Activated naive CD8-positive, alpha-beta T cell treated with anti-CD3 and anti-CD28 coated beads for 36 hours (primary cell): ENCODE measurements at regions not wholly inside any gene's neighbourhood (a gene's known extent, or its start where the extent isn't known, plus 50 kb on each side); places are given as distances from the start of the nearest gene placed in this dataset.

Experiments used
- DNase-seq: peaks from one replicate; pipeline ENCODE4 v3.0.0; 2021
- H3K27ac Mint-ChIP-seq: one replicate; pipeline ENCODE4 v1.8.0; 2022; ENCODE audit warnings: mild to moderate bottlenecking, moderate library complexity, mixed read lengths
- H3K27me3 Mint-ChIP-seq: one replicate; pipeline ENCODE4 v1.8.0; 2022; ENCODE audit warnings: mild to moderate bottlenecking, mixed read lengths
- H3K36me3 Mint-ChIP-seq: one replicate; pipeline ENCODE4 v1.8.0; 2021; ENCODE audit warnings: mild to moderate bottlenecking, mixed read lengths
- H3K4me1 Mint-ChIP-seq: one replicate; pipeline ENCODE4 v1.8.0; 2021; ENCODE audit warnings: mixed read lengths
- H3K4me3 Mint-ChIP-seq: one replicate; pipeline ENCODE4 v1.8.0; 2022; ENCODE audit warnings: mild to moderate bottlenecking, moderate library complexity, mixed read lengths
- H3K9me3 Mint-ChIP-seq: one replicate; pipeline ENCODE4 v1.8.0; 2022; ENCODE audit warnings: mixed read lengths

DNA sequence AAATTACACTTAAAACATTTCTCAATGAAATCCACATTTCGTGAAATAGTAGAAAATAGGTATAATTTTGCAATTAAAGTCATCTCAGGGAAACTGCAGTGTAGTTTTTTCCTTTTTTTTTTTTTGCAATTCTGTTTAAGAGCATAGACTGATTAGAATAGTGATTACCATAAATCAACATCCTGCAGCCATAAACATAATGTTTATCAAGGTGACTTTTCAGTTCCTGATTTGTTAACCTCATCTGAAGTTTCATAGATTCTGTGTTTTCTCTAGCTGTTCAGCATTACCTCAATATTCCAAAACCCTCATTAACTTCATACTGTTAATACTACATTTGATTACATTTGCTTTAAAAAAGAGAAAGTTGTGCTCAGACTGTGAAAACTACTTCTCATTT is 286.3 kb upstream of the DACH1 start:
- Mint-ChIP-seq H3K27ac (no peak overlapping the region), H3K4me3 (no peak overlapping the region), H3K27me3 (no peaks in the 10 kb centered on the region), H3K4me1 (no peaks in the 10 kb centered on the region), H3K9me3 (peaks cover 2% of the 10 kb centered on the region), H3K36me3 (no peaks in the 10 kb centered on the region)
- no peak for DNase-seq

GRCh38 chr13:72151241-72151640 is 284.2 kb upstream of the DACH1 start:
- Mint-ChIP-seq H3K4me1 (no peaks in the 10 kb centered on the region), H3K9me3 (no peaks in the 10 kb centered on the region)

GRCh38 chr13:72150502-72150901 is 283.5 kb upstream of the DACH1 start:
- Mint-ChIP-seq H3K4me3 (no peak overlapping the region), H3K4me1 (no peaks in the 10 kb centered on the region), H3K9me3 (no peaks in the 10 kb centered on the region), H3K27me3 (no peaks in the 10 kb centered on the region), H3K27ac (no peak overlapping the region), H3K36me3 (no peaks in the 10 kb centered on the region)
- no peak for DNase-seq

More at GRCh38 chr13:72151241-72151640, 284.2 kb upstream of the DACH1 start:
- H3K27me3 Mint-ChIP-seq = no peaks in the 10 kb centered on the region
- no peak overlapping the region for H3K27ac Mint-ChIP-seq
- no peaks in the 10 kb centered on the region for H3K36me3 Mint-ChIP-seq
- H3K4me3 Mint-ChIP-seq = no peak overlapping the region
- DNase-seq = no peak

DNA sequence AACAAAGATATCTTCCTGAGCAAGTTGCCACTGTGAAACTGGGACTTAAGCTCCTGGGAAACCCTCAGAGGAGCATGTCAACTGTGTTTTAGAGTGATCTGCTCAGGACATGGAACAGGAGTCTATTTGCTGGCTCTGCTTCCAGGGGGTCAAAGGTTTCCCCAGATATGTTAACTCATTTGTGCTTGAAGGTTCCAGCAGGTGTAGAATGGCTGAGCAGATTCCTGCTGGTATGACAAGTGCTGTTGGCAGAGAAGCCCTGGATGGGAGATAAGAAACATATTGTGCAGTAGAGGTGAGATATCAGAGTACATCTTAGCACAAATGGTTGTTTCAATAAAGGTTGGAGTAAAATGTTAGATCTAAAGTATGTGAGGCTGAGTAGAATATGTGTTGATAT is 282.7 kb upstream of the DACH1 start:
- no peaks in the 10 kb centered on the region for H3K36me3 Mint-ChIP-seq
- no peaks in the 10 kb centered on the region for H3K4me1 Mint-ChIP-seq
- H3K27me3 Mint-ChIP-seq = no peaks in the 10 kb centered on the region
- DNase-seq = no peak
- H3K27ac Mint-ChIP-seq = no peak overlapping the region
- no peaks in the 10 kb centered on the region for H3K9me3 Mint-ChIP-seq
- no peak overlapping the region for H3K4me3 Mint-ChIP-seq

- Mint-ChIP-seq H3K9me3 (no peaks in the 10 kb centered on the region), H3K4me1 (no peaks in the 10 kb centered on the region), H3K36me3 (no peaks in the 10 kb centered on the region)
Observed at GRCh38 chr13:72146816-72147215, 279.8 kb upstream of the DACH1 start.

DNA sequence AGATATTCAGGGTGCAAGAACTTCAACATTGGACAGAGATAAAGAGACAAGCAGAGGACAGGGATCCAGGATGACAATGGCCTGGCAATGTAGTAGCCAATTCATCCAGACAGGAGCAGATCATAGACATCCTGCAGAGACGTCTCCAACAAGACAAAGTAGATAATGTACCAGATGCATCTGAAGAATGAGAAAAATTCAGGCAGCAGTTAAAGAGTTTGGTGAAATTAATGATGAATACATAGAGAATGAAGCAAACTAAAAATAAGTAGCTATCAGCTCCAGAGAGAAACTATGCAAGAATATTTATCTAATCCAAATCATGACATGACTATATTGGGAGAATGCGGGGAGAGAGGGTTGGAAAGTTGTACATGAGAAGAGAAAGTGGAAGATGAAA is 278.4 kb upstream of the DACH1 start:
- H3K36me3 Mint-ChIP-seq = no peaks in the 10 kb centered on the region
- H3K27me3 Mint-ChIP-seq = no peaks in the 10 kb centered on the region
- no peaks in the 10 kb centered on the region for H3K9me3 Mint-ChIP-seq
- DNase-seq = no peak
- no peak overlapping the region for H3K4me3 Mint-ChIP-seq
- H3K27ac Mint-ChIP-seq = no peak overlapping the region
- no peaks in the 10 kb centered on the region for H3K4me1 Mint-ChIP-seq

More at GRCh38 chr13:72146816-72147215, 279.8 kb upstream of the DACH1 start:
- H3K4me3 Mint-ChIP-seq = no peak overlapping the region
- DNase-seq = no peak
- H3K27ac Mint-ChIP-seq = no peak overlapping the region
- H3K27me3 Mint-ChIP-seq = no peaks in the 10 kb centered on the region

GRCh38 chr13:72144636-72145035 is 277.6 kb upstream of the DACH1 start:
- Mint-ChIP-seq H3K9me3 (no peaks in the 10 kb centered on the region), H3K27ac (no peak overlapping the region), H3K4me3 (no peak overlapping the region), H3K36me3 (no peaks in the 10 kb centered on the region), H3K4me1 (no peaks in the 10 kb centered on the region), H3K27me3 (no peaks in the 10 kb centered on the region)
- DNase-seq = no peak

GRCh38 chr13:72141855-72142519 is 275.0 kb upstream of the DACH1 start:
- Mint-ChIP-seq H3K27ac (no peak overlapping the region), H3K36me3 (no peaks in the 10 kb centered on the region), H3K4me3 (no peak overlapping the region), H3K27me3 (no peaks in the 10 kb centered on the region), H3K9me3 (no peaks in the 10 kb centered on the region), H3K4me1 (no peaks in the 10 kb centered on the region)
- no peak for DNase-seq

DNA sequence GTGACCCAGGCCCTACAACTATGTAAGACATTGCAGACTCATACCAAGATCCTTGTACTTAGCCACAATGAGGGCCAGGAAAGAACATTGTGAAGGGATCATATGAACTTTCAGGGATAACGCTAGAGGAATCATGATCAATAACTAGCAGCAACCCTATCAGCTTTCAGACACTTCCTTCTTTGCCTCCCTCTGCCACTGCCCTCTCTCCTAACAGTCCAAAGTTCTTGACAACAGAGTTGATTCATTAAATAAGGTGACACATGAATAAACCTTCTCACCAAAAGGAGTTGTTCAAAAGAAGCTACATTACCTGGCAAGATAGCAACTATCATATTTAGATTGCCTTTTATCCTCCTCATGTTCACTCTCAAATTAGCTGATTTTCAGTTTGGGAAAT is 272.2 kb upstream of the DACH1 start:
- Mint-ChIP-seq H3K27ac (no peak overlapping the region), H3K27me3 (no peaks in the 10 kb centered on the region), H3K36me3 (no peaks in the 10 kb centered on the region), H3K4me1 (no peaks in the 10 kb centered on the region), H3K4me3 (no peak overlapping the region), H3K9me3 (no peaks in the 10 kb centered on the region)
- DNase-seq = no peak

- Mint-ChIP-seq H3K36me3 (no peaks in the 10 kb centered on the region), H3K9me3 (peaks cover 4% of the 10 kb centered on the region), H3K4me3 (no peak overlapping the region), H3K4me1 (no peaks in the 10 kb centered on the region), H3K27me3 (no peaks in the 10 kb centered on the region), H3K27ac (no peak overlapping the region)
- no peak for DNase-seq
Observed at GRCh38 chr13:72132075-72132474, 265.1 kb upstream of the DACH1 start.

DNA sequence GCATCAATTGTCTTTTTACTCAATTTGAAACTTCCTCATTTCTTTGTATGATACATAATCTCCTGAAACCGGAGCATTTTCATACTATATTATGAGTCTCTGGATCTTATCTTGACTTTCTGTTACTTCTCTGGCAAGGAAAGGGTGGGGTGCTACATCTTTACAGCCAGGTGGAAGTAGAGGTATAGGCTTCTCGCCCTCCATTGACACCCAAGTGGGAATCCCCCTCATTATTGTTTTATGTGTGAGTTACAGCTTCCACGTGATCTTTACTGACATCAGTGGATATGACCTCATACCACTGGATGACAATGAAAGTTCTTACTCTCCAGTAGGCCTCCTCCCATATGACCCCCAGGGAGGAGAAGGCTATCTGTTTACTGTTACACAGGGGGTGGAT is 262.1 kb upstream of the DACH1 start:
- no peak for DNase-seq
- no peaks in the 10 kb centered on the region for H3K4me1 Mint-ChIP-seq
- H3K27me3 Mint-ChIP-seq = no peaks in the 10 kb centered on the region
- H3K27ac Mint-ChIP-seq = no peak overlapping the region
- H3K36me3 Mint-ChIP-seq = no peaks in the 10 kb centered on the region
- H3K9me3 Mint-ChIP-seq = peaks cover 4% of the 10 kb centered on the region
- H3K4me3 Mint-ChIP-seq = no peak overlapping the region

DNA sequence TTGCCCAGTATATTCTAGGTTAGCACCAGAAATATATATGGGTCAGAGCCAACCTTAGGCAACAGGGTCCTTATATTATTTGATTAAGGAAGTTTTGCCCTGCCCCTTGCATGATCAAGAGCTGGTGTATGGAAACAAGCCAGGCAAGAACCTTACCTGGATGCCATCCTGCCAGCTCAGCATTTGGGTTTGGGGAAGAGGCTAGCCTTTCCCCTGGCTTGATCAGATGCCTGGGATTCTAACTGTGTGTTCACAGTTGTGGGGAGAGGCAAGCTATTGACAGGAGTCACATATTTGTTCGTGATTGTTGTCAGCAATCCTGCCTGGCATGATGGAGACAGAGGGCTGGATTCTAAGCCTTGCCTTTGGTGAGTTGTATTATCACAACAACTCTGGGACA is 260.0 kb upstream of the DACH1 start:
- Mint-ChIP-seq H3K4me3 (no peak overlapping the region), H3K36me3 (no peaks in the 10 kb centered on the region), H3K4me1 (no peaks in the 10 kb centered on the region), H3K27me3 (no peaks in the 10 kb centered on the region), H3K9me3 (peaks cover 4% of the 10 kb centered on the region), H3K27ac (no peak overlapping the region)
- DNase-seq = no peak

GRCh38 chr13:72126424-72126823 is 259.4 kb upstream of the DACH1 start:
- Mint-ChIP-seq H3K4me1 (no peaks in the 10 kb centered on the region), H3K27ac (no peak overlapping the region), H3K4me3 (no peak overlapping the region), H3K9me3 (peaks cover 4% of the 10 kb centered on the region), H3K27me3 (no peaks in the 10 kb centered on the region), H3K36me3 (no peaks in the 10 kb centered on the region)
- no peak for DNase-seq

GRCh38 chr13:72125561-72125960 is 258.6 kb upstream of the DACH1 start:
- Mint-ChIP-seq H3K4me1 (no peaks in the 10 kb centered on the region), H3K9me3 (peaks cover 4% of the 10 kb centered on the region), H3K4me3 (no peak overlapping the region), H3K27me3 (no peaks in the 10 kb centered on the region), H3K36me3 (no peaks in the 10 kb centered on the region), H3K27ac (no peak overlapping the region)
- no peak for DNase-seq

DNA sequence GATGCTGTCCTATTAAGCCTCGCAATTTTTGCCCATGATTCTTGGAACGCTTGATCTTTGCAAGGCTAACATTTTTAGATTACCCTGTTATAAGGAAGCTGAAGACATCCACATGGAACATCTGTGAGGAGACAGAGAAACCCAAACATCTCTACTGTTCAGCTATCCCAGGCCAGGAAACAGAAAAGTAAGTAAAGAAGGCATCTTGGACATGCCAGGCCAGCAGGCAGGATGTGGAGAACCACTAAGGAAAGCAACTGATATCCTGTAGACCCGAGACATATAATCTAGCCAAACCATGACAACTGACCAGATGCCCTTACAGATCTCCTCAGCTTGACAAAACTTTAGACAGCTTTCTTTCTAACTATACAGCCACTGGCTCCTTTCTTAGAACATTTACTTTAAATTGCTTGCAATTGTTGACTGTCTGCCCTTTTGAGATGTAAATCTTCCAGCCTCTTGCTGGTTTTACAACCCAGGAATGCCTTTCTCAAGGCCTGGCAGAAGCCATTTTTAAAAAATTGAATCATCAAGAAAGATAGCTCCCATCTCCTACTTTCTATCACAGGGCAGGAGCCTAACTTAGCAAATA is 255.8 kb upstream of the DACH1 start:
- H3K4me1 Mint-ChIP-seq = no peaks in the 10 kb centered on the region
- no peak overlapping the region for H3K4me3 Mint-ChIP-seq
- H3K36me3 Mint-ChIP-seq = no peaks in the 10 kb centered on the region
- H3K27ac Mint-ChIP-seq = no peak overlapping the region
- H3K27me3 Mint-ChIP-seq = no peaks in the 10 kb centered on the region
- H3K9me3 Mint-ChIP-seq = no peaks in the 10 kb centered on the region
- no peak for DNase-seq

DNA sequence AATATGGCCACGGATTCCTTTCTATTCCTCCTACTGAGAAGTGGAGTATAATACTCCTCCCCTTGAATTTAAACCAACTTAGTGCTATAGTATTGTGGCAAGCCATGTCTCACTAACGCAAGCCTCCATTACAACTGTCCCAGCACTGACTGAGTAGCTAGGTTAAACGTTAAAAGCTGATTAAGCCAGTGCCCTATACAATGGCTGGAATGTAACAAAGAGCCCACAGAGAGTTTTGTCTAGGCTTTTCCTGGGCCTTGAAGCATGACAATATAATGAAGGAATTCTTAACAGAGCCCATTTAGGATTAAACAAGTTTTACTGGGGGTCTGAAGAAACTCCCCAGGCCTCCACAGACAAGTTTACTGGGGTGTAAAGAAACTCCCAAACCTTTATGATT is 254.5 kb upstream of the DACH1 start:
- Mint-ChIP-seq H3K9me3 (no peaks in the 10 kb centered on the region), H3K4me3 (no peak overlapping the region), H3K27me3 (no peaks in the 10 kb centered on the region), H3K4me1 (no peaks in the 10 kb centered on the region), H3K36me3 (no peaks in the 10 kb centered on the region), H3K27ac (no peak overlapping the region)
- DNase-seq = no peak
